T-helper 1 cell treated with Interleukin-12 subunit alpha and Interleukin-12 subunit beta and Interleukin-4 antibody, amounts not matched to agents 30 μg/mL and 1 μg/mL, for 36 hours (primary cell): ENCODE measurements at regions not wholly inside any gene's neighbourhood (a gene's known extent, or its start where the extent isn't known, plus 50 kb on each side); places are given as distances from the start of the nearest gene placed in this dataset.

Source experiments
- H3K27ac Mint-ChIP-seq: one replicate; pipeline ENCODE4 v1.8.0; 2021; ENCODE audit warnings: mild to moderate bottlenecking, mixed read lengths
- H3K27me3 Mint-ChIP-seq: one replicate; pipeline ENCODE4 v1.8.0; 2021; ENCODE audit warnings: low read depth, mixed read lengths
- H3K36me3 Mint-ChIP-seq: one replicate; pipeline ENCODE4 v1.8.0; 2021; ENCODE audit warnings: low read depth, mixed read lengths
- H3K4me1 Mint-ChIP-seq: one replicate; pipeline ENCODE4 v1.8.0; 2021; ENCODE audit warnings: low read depth, mixed read lengths
- H3K4me3 Mint-ChIP-seq: one replicate; pipeline ENCODE4 v1.8.0; 2021; ENCODE audit warnings: mild to moderate bottlenecking, moderate library complexity, mixed read lengths
- H3K9me3 Mint-ChIP-seq: one replicate; pipeline ENCODE4 v1.8.0; 2021; ENCODE audit warnings: mixed read lengths

DNA sequence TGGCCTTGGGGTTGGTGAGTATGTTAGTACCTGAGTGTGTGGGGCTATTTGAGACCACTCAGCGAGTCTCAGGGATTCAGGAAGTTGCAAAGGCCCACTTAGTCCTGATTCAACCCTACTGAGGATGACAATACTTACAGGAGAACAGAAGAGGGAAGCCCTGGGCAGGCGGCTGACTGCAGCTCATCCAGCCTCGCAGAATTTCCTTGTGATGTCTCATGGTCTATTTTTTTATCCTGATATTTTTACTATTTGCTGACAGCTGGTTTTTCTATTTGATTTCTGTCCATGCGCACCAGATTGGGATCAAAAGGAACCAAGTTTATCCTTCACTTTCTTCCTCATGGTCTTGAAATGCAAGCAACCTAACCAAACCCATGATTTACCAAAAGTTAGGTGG, 201.8 kb upstream of the LNX1 start:
- Mint-ChIP-seq H3K27ac (no peak overlapping the region), H3K36me3 (no peaks in the 10 kb centered on the region), H3K4me3 (no peak overlapping the region), H3K9me3 (no peaks in the 10 kb centered on the region), H3K4me1 (no peaks in the 10 kb centered on the region), H3K27me3 (no peaks in the 10 kb centered on the region)

DNA sequence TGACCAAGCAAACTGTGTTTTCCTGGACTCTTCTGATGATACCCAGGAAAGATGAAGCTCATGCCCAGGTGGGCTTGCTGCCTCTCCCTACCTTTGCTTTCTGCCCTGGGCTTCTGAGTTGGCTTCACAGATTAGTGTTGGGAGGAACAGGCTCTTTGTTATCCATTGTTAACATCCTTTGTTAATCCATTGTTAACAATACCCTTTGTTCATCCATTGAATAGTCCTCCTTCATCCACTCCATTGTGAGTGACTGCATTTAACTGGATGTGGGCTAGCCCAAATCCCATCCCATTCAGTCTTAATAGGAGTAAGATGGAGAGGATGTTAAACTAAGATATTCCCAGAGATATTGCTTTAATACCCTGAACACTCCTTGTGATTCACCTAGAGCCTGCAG, 199.0 kb upstream of the LNX1 start:
- H3K4me1 Mint-ChIP-seq, result no peaks in the 10 kb centered on the region
- no peak overlapping the region for H3K27ac Mint-ChIP-seq
- no peaks in the 10 kb centered on the region for H3K9me3 Mint-ChIP-seq
- H3K36me3 Mint-ChIP-seq, result no peaks in the 10 kb centered on the region
- H3K4me3 Mint-ChIP-seq, result no peak overlapping the region
- no peaks in the 10 kb centered on the region for H3K27me3 Mint-ChIP-seq

DNA sequence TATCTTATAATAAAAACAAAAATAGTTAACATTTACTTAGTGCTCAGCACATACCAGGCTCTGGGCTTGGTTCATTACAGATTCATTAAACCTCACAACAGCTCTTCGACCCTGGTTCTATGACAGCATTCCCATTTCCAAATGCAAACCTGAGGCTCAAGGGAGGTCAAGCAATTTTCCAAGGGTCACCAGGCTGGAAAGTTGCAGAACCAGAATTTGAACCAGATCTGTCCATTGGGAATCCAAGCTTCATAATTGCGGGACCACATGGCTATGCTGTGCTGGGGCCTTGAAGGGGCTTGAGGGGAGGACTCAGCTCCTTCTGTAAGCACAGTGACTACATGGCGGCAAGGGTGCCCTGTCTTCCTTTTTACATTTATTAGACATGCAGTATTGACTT, 197.3 kb upstream of the LNX1 start:
- no peaks in the 10 kb centered on the region for H3K27me3 Mint-ChIP-seq
- H3K9me3 Mint-ChIP-seq, result no peaks in the 10 kb centered on the region
- H3K4me3 Mint-ChIP-seq, result no peak overlapping the region
- no peaks in the 10 kb centered on the region for H3K36me3 Mint-ChIP-seq
- no peak overlapping the region for H3K27ac Mint-ChIP-seq
- no peaks in the 10 kb centered on the region for H3K4me1 Mint-ChIP-seq

DNA sequence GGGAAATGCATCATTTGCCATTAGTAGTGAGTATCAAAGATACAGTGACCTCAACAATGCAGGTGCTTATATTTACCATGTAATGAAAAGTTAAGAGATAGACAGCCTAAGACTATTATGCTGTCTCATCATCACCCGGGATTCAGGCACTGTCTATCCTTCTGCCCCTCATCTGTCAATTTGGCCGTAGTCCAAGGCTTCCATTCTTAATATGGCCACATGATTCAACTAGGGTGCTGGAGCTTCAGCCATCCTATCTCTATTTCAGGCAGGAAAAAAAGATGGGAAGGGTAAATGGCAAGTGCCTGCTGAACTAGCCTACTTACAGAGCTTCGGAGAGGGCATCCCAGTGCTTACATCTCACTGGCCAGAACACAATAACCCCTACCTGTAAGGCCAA, 196.7 kb upstream of the LNX1 start:
- Mint-ChIP-seq H3K27me3 (no peaks in the 10 kb centered on the region), H3K4me3 (no peak overlapping the region), H3K36me3 (no peaks in the 10 kb centered on the region), H3K27ac (no peak overlapping the region), H3K9me3 (no peaks in the 10 kb centered on the region), H3K4me1 (no peaks in the 10 kb centered on the region)

DNA sequence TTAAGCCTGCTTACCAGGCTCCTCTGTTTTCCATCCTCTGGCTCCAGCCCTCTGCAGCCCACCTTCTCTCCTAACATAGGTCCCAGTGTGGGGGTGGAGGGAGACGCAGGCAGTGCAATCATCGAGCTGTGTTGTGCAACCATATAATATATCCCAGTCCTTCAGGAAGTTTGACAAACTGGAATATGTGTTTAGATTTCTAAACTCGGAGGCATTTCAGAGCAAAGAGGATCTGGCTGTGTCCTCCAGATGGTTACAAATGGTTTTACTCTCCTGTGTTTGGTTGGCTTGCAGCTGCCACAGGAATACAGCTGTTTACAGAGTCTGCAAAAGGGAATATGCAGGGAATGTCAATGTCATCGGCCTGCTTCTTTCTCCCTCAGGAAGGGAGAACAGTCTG, 195.3 kb upstream of the LNX1 start:
- H3K36me3 Mint-ChIP-seq, result no peaks in the 10 kb centered on the region
- no peak overlapping the region for H3K27ac Mint-ChIP-seq
- H3K4me3 Mint-ChIP-seq, result no peak overlapping the region
- no peaks in the 10 kb centered on the region for H3K27me3 Mint-ChIP-seq
- H3K4me1 Mint-ChIP-seq, result no peaks in the 10 kb centered on the region
- H3K9me3 Mint-ChIP-seq, result no peaks in the 10 kb centered on the region

DNA sequence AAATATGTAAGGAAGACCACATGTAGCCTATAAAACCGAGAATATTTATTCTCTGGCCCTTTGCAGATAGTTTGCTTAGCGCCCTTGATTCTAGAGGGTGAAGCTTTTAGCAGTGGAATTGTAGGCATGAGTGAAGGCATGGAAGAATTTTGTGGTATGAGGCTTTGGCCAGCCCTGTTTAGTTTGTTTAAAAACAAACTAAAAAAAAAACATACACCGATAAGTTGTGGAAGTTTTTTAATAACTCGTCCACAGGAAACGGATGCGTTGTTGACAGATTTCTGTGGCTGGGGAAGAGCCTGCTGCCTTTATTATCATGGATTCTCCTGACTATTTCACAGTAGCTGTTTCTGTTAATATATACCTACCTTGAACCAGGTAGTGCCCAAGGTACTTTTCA, 194.7 kb upstream of the LNX1 start:
- Mint-ChIP-seq H3K36me3 (no peaks in the 10 kb centered on the region), H3K4me3 (no peak overlapping the region), H3K4me1 (no peaks in the 10 kb centered on the region), H3K9me3 (no peaks in the 10 kb centered on the region), H3K27ac (no peak overlapping the region), H3K27me3 (no peaks in the 10 kb centered on the region)

DNA sequence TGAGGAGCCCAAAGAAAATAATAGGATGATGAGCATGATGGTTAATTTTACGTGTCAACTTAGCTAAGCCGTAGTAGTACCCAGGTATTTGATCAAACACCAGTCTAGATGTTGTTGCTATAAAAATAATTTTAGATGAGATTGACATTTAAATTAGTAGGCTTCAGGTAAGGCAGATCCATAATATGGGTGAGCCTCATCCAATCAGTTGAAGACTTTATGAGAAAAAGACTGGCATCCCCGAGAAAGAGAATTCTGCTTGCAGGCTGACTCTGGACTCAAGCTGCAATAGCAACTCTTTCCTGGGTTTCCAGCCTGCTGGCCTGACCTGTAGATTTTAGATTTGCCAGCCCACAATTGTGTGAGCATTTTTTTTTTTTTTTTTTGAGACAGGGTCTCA, 192.8 kb upstream of the LNX1 start:
- Mint-ChIP-seq H3K4me3 (no peak overlapping the region), H3K36me3 (no peaks in the 10 kb centered on the region), H3K27me3 (no peaks in the 10 kb centered on the region), H3K9me3 (no peaks in the 10 kb centered on the region), H3K27ac (no peak overlapping the region), H3K4me1 (no peaks in the 10 kb centered on the region)

DNA sequence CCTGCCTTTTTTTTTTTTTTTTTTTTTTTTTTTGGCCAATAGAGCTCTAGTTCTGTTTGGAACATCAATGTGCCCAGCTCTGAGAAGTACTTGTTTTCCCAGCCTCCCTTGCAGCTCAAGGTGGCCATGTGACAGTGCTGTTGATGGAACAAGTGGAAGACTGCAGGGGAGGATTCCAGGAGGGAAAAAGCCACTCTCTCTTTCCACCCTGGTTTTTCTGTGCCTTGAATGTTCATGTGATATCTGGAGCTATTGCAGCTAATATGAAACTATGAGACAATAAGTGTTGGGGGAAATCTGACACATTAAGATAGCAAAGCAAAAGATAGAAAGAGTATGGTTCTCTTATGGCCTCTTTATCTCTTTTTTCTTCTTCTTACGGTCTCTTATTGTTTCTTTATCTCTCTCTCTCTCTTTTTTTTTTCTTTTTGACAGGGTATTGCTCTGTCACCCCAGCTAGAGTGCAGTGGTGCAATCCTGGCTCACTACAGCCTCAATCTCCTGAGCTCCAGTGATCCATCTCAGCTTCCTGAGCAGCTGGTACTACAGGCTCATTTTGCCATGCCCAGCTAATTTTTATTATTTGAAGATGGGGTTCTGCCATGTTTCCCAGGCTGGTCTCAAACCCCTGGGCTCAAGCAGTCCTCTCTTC, 192.0 kb upstream of the LNX1 start:
- no peaks in the 10 kb centered on the region for H3K36me3 Mint-ChIP-seq
- no peak overlapping the region for H3K27ac Mint-ChIP-seq
- no peaks in the 10 kb centered on the region for H3K4me1 Mint-ChIP-seq
- H3K9me3 Mint-ChIP-seq, result no peaks in the 10 kb centered on the region
- H3K4me3 Mint-ChIP-seq, result no peak overlapping the region
- no peaks in the 10 kb centered on the region for H3K27me3 Mint-ChIP-seq

DNA sequence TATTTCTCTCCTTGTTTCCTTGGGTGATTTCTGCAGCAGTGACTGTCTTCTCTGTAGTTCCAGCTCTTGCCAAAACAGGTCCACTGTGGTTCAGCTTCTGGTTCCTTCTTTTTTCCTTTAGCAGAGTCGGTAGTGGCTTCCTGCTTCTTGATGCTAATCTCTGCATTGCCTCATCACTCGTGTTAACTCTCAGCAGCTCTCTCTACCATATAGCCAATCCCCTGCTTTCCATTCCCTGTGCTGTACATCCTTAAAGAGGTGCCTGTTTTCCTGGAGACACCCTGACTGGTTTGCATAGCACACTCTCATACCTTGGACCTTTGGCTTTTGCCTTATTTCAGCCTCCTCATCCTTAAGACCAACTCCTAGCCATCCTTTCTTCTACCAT, 191.2 kb upstream of the LNX1 start:
- no peaks in the 10 kb centered on the region for H3K9me3 Mint-ChIP-seq
- no peak overlapping the region for H3K27ac Mint-ChIP-seq
- H3K36me3 Mint-ChIP-seq, result no peaks in the 10 kb centered on the region
- no peak overlapping the region for H3K4me3 Mint-ChIP-seq
- no peaks in the 10 kb centered on the region for H3K27me3 Mint-ChIP-seq
- H3K4me1 Mint-ChIP-seq, result no peaks in the 10 kb centered on the region

DNA sequence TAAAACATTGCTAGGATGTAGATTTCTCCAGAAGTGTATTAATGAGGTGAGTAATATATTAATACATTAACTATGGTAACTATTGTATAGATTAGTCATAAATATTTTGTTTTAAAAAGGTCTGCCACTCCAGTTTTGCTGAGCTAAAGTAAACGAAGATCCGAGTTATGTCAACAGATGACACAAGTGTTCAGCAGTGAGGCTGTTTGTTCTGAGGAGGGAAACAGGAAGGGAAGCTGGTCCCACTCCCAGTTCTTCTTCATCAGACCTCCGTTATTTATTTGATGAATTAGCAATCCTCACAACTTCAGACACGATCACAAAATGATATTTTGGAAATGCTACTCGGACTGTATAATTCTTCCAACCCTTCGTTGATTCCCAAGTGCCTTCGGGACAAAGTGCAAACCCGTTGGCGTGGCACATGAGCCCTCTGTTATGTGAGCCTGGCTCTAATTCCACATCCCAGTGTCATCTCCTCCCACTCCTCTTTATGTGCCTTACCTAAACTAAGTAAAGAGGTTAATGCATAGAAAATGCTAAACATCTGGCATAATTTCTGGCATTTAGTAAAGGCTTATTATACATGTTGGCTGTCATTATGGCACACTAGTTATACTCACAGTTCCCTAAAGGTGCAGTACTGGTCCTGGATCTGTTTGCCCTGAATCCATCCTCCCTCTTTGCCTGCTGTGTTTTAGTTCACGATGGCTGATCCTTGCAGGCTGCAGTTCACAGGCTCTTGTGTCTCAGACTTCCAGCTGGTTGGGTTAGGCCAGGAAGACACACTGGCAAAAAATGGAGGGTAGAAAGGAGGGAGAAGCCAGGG, 190.6 kb upstream of the LNX1 start:
- H3K27me3 Mint-ChIP-seq, result no peaks in the 10 kb centered on the region
- no peaks in the 10 kb centered on the region for H3K9me3 Mint-ChIP-seq
- H3K4me1 Mint-ChIP-seq, result no peaks in the 10 kb centered on the region
- H3K27ac Mint-ChIP-seq, result no peak overlapping the region
- no peak overlapping the region for H3K4me3 Mint-ChIP-seq
- no peaks in the 10 kb centered on the region for H3K36me3 Mint-ChIP-seq

DNA sequence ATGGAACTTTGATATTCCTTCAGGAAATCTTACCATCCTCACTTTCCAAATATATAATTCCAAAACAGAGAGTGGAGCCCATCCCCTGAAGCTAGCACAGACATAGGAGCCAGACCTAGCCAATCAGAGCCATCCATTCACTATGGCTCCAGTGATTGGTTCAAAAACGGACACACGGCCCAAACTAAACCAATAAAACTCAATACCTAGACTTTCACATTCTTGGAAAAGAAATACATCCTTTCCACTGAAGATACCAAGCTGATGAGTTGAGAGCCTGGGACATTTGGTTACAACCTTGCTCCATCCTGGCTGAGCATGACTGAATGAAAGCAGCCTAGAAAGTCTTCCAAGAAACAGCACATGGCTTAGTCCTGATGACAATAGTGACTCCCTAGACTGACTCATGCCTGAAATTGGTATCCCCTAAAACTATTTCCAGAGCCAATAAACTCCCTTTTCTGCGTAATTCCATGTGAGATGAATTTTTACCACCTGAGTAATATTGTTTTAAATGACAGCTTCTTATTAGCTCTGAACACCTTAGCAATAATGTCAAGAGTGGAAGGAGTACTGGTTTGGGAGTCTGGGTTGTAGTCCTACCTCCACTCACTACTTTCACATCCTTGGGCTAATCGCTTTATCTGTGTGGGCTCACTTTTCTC, 189.6 kb upstream of the LNX1 start:
- Mint-ChIP-seq H3K27ac (no peak overlapping the region), H3K4me1 (no peaks in the 10 kb centered on the region), H3K9me3 (no peaks in the 10 kb centered on the region), H3K36me3 (no peaks in the 10 kb centered on the region), H3K27me3 (no peaks in the 10 kb centered on the region), H3K4me3 (no peak overlapping the region)

DNA sequence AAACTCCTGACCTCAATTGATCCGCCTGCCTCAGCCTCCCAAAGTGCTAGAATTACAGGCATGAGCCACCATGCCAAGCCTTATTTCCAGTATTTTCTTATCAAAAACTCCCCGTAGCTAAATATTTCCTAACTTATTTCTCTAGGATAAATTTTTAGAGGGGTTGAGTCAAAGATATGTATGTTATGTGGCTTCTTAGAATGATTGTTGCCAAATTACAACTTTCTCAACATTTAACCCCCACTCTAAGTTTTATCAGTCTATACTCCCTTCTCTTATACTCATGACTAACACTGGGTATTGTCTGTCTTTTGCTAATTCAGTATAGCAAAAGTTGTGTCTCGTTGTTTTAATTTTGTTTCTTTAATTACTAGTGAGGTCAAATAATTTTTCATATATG, 187.7 kb upstream of the LNX1 start:
- no peak overlapping the region for H3K27ac Mint-ChIP-seq
- no peaks in the 10 kb centered on the region for H3K27me3 Mint-ChIP-seq
- H3K9me3 Mint-ChIP-seq, result no peaks in the 10 kb centered on the region
- H3K36me3 Mint-ChIP-seq, result no peaks in the 10 kb centered on the region
- H3K4me3 Mint-ChIP-seq, result no peak overlapping the region
- no peaks in the 10 kb centered on the region for H3K4me1 Mint-ChIP-seq

DNA sequence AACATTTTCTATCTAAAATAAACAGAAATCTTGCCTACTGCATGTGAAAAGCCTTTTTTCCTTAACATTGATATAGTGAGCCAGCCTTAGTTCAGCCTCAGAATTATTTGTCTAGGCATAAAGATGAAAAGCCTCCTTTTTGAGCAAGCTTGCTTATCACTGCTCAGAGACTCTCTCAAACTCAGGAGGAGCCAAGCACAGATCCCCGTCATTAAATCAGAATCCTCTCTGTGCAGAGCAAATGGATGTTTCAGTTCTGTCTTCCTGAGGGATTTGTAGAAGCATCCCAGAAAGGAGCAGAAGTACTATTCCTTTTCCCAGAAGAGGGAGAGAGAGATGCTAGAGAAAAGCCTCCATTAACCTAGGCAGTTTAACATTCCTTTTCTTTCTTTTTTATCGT, 186.9 kb upstream of the LNX1 start:
- Mint-ChIP-seq H3K27ac (no peak overlapping the region), H3K36me3 (no peaks in the 10 kb centered on the region), H3K9me3 (no peaks in the 10 kb centered on the region), H3K4me3 (no peak overlapping the region), H3K27me3 (no peaks in the 10 kb centered on the region), H3K4me1 (no peaks in the 10 kb centered on the region)

DNA sequence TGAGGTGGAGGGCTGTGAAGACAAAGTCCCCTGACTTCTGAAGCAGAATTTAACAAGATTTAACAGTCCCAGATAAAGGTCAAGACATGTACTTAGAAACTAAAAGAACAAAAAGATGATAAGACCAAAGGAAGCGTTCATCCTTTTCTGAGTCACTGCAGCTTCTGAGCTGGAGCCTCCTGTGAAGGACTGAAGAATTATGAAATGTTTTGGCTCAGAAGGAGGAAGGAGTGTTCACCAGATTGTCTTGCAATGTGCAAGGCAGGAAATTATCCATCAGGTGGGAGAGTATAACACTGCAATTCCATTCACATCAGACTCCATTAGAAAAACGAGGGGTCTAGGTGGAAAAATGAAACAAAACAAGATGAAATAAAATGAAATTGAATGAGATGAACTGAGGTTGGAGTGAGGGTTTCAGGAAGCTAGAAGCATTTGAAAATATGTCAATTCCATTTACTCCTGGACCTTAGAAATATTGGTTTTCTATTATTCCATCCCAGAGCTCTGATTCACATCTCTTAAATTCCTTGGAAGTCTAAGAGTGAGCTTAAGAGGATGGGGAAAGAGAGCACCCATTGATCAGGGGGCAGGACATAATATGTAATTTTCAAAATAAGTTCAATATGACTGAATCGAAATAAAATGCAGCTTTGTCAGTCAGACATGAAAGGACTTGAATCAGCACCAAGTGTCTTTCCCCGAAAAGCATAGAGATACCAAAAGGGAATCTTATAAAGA, 186.1 kb upstream of the LNX1 start:
- H3K36me3 Mint-ChIP-seq, result no peaks in the 10 kb centered on the region

DNA sequence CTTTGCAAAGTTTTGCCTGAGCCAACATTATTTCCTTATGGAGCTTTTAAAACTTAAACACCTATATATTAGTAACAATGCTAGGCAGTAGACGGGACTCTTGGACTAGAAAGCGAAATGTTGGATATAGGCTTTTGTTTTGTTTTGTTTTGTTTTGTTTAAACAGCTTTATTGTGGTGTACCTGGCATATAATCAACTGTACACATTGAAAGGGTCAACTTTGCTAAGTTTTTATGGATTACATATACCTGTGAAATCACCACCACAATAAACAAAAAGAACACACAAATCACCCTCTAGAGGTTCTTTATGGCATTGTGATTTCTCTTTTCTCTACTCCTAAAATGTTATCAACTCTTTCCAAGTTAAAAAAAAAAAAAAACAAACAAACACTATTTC, 184.9 kb upstream of the LNX1 start:
- no peaks in the 10 kb centered on the region for H3K36me3 Mint-ChIP-seq
- H3K9me3 Mint-ChIP-seq, result no peaks in the 10 kb centered on the region
- no peak overlapping the region for H3K4me3 Mint-ChIP-seq
- H3K27ac Mint-ChIP-seq, result no peak overlapping the region
- H3K4me1 Mint-ChIP-seq, result no peaks in the 10 kb centered on the region
- no peaks in the 10 kb centered on the region for H3K27me3 Mint-ChIP-seq

More for the DNA sequence above, 186.1 kb upstream of the LNX1 start:
- no peaks in the 10 kb centered on the region for H3K9me3 Mint-ChIP-seq
- no peak overlapping the region for H3K27ac Mint-ChIP-seq
- H3K27me3 Mint-ChIP-seq, result no peaks in the 10 kb centered on the region
- H3K4me3 Mint-ChIP-seq, result no peak overlapping the region
- no peaks in the 10 kb centered on the region for H3K4me1 Mint-ChIP-seq
